ENCODE measurements at regions not wholly inside any gene's neighbourhood (a gene's known extent, or its start where the extent isn't known, plus 50 kb on each side); places are given as distances from the start of the nearest gene placed in this dataset.

GRCh38 chr5:33299621-33300208 lies 141.1 kb upstream of the TARS1 start:
- Histone ChIP-seq H3K27ac (peak overlapping the region; percentile 11), H3K36me3 (replicated peaks) (no peaks in the 10 kb centered on the region), H3K4me3 (ENCODE audit: low read depth, low read length) (no peak overlapping the region), H3K27me3 (replicated peaks) (no peaks in the 10 kb centered on the region)
- peak; percentile 63 for DNase-seq
- in situ Hi-C loops (cut with HindIII; ENCODE audit: low pct_ligation_motif_present, low sequenced_read_pairs): no loop called here
- TF ChIP-seq CTCF (IDR thresholded peaks at IDR 0.05; ENCODE audit: low read depth, low read length, missing control alignments): peak; percentile 61

DNA sequence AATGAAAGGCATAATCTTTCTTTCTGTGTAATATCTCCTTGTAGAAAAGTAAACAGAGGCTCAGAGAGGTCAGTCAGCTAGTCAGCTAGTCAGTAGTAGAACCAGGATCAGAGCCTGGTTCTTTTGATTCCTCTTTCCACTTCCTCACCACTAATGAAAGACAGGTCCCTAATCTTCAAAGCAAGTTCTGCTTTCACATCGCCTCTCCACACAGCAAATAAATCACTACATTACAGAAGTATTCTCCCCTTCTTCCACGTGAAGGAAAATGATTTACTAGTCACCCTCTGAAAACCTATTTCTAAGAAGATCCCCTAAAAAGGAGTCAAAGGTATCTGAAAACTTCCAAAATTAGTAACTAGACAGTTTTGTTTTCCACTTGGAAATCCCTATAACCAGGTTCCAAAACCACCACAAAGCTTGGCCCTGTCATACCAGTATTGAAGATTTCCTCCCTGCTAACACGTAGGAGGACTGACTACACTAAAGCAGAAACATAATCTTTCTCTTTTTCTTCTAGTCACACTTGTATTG lies 140.5 kb upstream of the TARS1 start:
- DNase-seq: no peak
- Histone ChIP-seq H3K4me3 (ENCODE audit: low read depth, low read length) (no peak overlapping the region), H3K27me3 (replicated peaks) (no peaks in the 10 kb centered on the region), H3K27ac (no peak overlapping the region), H3K36me3 (replicated peaks) (no peaks in the 10 kb centered on the region)
- in situ Hi-C loops (cut with HindIII; ENCODE audit: low pct_ligation_motif_present, low sequenced_read_pairs): no loop called here
- TF ChIP-seq CTCF (IDR thresholded peaks at IDR 0.05; ENCODE audit: low read depth, low read length, missing control alignments): no peak

- H3K4me3 ChIP-seq (ENCODE audit: low read depth, low read length): no peak overlapping the region
- in situ Hi-C loops (cut with HindIII; ENCODE audit: low pct_ligation_motif_present, low sequenced_read_pairs): no loop called here
- no peaks in the 10 kb centered on the region for H3K36me3 ChIP-seq (replicated peaks)
- no peak overlapping the region for H3K27ac ChIP-seq
- no peak for DNase-seq
- no peak for TF ChIP-seq CTCF (IDR thresholded peaks at IDR 0.05; ENCODE audit: low read depth, low read length, missing control alignments)
- no peaks in the 10 kb centered on the region for H3K27me3 ChIP-seq (replicated peaks)
Observed at GRCh38 chr5:33303579-33304095, 137.1 kb upstream of the TARS1 start.

DNA sequence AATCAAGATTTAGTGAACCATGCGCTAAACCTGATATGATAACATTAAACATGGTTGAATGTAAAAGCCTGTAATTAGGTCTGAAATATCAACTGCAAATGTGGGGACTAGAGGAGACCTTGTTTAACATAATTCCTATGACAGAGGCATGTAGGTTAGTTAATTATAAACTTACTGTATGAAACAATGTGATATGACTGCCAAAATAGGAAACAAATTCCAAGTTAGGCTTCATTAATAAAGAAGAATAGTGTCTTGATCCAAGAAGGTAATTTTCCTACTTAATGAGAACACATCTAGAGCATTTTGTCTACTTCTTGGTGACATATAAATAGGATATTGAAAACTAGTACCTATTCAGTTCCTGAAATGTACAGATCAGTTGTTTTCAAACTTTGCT lies 136.2 kb upstream of the TARS1 start:
- Histone ChIP-seq H3K27ac (no peak overlapping the region), H3K4me3 (ENCODE audit: low read depth, low read length) (no peak overlapping the region), H3K27me3 (replicated peaks) (no peaks in the 10 kb centered on the region), H3K36me3 (replicated peaks) (no peaks in the 10 kb centered on the region)
- no peak for TF ChIP-seq CTCF (IDR thresholded peaks at IDR 0.05; ENCODE audit: low read depth, low read length, missing control alignments)
- DNase-seq: no peak
- in situ Hi-C loops (cut with HindIII; ENCODE audit: low pct_ligation_motif_present, low sequenced_read_pairs): no loop called here

GRCh38 chr5:33305572-33305971 lies 135.2 kb upstream of the TARS1 start:
- in situ Hi-C loops (cut with HindIII; ENCODE audit: low pct_ligation_motif_present, low sequenced_read_pairs): no loop called here
- no peaks in the 10 kb centered on the region for H3K27me3 ChIP-seq (replicated peaks)
- H3K4me3 ChIP-seq (ENCODE audit: low read depth, low read length): no peak overlapping the region
- no peaks in the 10 kb centered on the region for H3K36me3 ChIP-seq (replicated peaks)
- TF ChIP-seq CTCF (IDR thresholded peaks at IDR 0.05; ENCODE audit: low read depth, low read length, missing control alignments): no peak
- DNase-seq: no peak
- H3K27ac ChIP-seq: no peak overlapping the region

DNA sequence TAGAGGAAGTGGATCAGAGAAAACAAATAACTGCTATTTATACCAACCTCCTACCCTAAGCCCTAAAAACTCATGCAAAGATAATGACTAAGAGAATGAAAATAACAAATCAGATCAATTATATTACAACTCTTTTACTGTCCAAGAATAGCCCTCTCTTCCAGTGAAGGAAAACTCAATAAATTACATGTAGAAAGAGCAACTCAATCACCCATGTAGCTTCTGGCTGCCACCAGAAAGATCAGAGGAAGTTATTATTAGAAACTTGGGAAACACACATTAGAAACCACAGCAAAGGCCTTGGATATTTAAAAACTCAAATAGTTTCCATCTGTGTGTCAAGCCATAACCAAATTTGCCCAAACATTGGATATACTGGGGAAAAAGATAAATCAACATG lies 134.0 kb upstream of the TARS1 start:
- no peak for TF ChIP-seq CTCF (IDR thresholded peaks at IDR 0.05; ENCODE audit: low read depth, low read length, missing control alignments)
- Histone ChIP-seq H3K36me3 (replicated peaks) (no peaks in the 10 kb centered on the region), H3K27ac (no peak overlapping the region), H3K4me3 (ENCODE audit: low read depth, low read length) (no peak overlapping the region), H3K27me3 (replicated peaks) (no peaks in the 10 kb centered on the region)
- no peak for DNase-seq
- in situ Hi-C loops (cut with HindIII; ENCODE audit: low pct_ligation_motif_present, low sequenced_read_pairs): no loop called here

All from brain microvascular endothelial cell (primary cell).